ENCODE measurements at regions not wholly inside any gene's neighbourhood (a gene's known extent, or its start where the extent isn't known, plus 50 kb on each side); places are given as distances from the start of the nearest gene placed in this dataset.

- Histone ChIP-seq H2AFZ (no peak overlapping the region), H3K27me3 (no peaks in the 10 kb centered on the region), H3K36me3 (replicated peaks; ENCODE audit: insufficient read depth, low read depth) (no peaks in the 10 kb centered on the region), H4K20me1 (ENCODE audit: insufficient read depth, poor library complexity, severe bottlenecking) (no peaks in the 10 kb centered on the region), H3K4me1 (ENCODE audit: insufficient read depth) (no peaks in the 10 kb centered on the region), H3K9me3 (ENCODE audit: low read depth) (peaks cover 14% of the 10 kb centered on the region), H3K4me2 (no peak overlapping the region), H3K79me2 (no peaks in the 10 kb centered on the region), H3K4me3 (no peak overlapping the region), H3K9me2 (replicated peaks; ENCODE audit: insufficient read depth) (no peaks in the 10 kb centered on the region), H3K27ac (no peak overlapping the region)
- DNase-seq (ENCODE audit: low spot score), result no peak
- WGBS (ENCODE audit: low lambda C conversion rate, missing lambda C conversion rate), result 85% methylated on average over 3 of the region's 3 CpGs
- no peak for TF ChIP-seq CTCF (IDR thresholded peaks at IDR 0.05; ENCODE audit: poor library complexity)
- no peak for TF ChIP-seq EZH2 (IDR thresholded peaks at IDR 0.05; ENCODE audit: borderline replicate concordance)
- no peak for TF ChIP-seq EZH2phosphoT487 (IDR thresholded peaks at IDR 0.05; ENCODE audit: low read depth, severe bottlenecking, unreplicated experiment)
Measured at GRCh38 chr17:31660684-31661083, 198.4 kb downstream of the COPRS start.

- Histone ChIP-seq H3K4me2 (no peak overlapping the region), H3K9me3 (ENCODE audit: low read depth) (no peaks in the 10 kb centered on the region), H2AFZ (no peak overlapping the region), H3K27me3 (no peaks in the 10 kb centered on the region), H3K4me3 (no peak overlapping the region), H3K79me2 (no peaks in the 10 kb centered on the region), H3K36me3 (replicated peaks; ENCODE audit: insufficient read depth, low read depth) (no peaks in the 10 kb centered on the region), H3K27ac (no peak overlapping the region), H3K9me2 (replicated peaks; ENCODE audit: insufficient read depth) (no peaks in the 10 kb centered on the region), H3K4me1 (ENCODE audit: insufficient read depth) (no peaks in the 10 kb centered on the region), H4K20me1 (ENCODE audit: insufficient read depth, poor library complexity, severe bottlenecking) (no peaks in the 10 kb centered on the region)
- 88% methylated on average over 4 of the region's 4 CpGs for WGBS (ENCODE audit: low lambda C conversion rate, missing lambda C conversion rate)
- DNase-seq (ENCODE audit: low spot score), result no peak
- no peak for TF ChIP-seq EZH2 (IDR thresholded peaks at IDR 0.05; ENCODE audit: borderline replicate concordance)
- no peak for TF ChIP-seq EZH2phosphoT487 (IDR thresholded peaks at IDR 0.05; ENCODE audit: low read depth, severe bottlenecking, unreplicated experiment)
- TF ChIP-seq CTCF (IDR thresholded peaks at IDR 0.05; ENCODE audit: poor library complexity), result no peak
Measured at GRCh38 chr17:31657876-31658275, 201.2 kb downstream of the COPRS start.

GRCh38 chr17:31654936-31655335, 204.1 kb downstream of the COPRS start:
- Histone ChIP-seq H3K9me2 (replicated peaks; ENCODE audit: insufficient read depth) (no peaks in the 10 kb centered on the region), H3K27me3 (no peaks in the 10 kb centered on the region), H3K79me2 (no peaks in the 10 kb centered on the region), H2AFZ (no peak overlapping the region), H3K27ac (no peak overlapping the region), H4K20me1 (ENCODE audit: insufficient read depth, poor library complexity, severe bottlenecking) (no peaks in the 10 kb centered on the region), H3K9me3 (ENCODE audit: low read depth) (no peaks in the 10 kb centered on the region), H3K4me1 (ENCODE audit: insufficient read depth) (no peaks in the 10 kb centered on the region), H3K4me3 (no peak overlapping the region), H3K36me3 (replicated peaks; ENCODE audit: insufficient read depth, low read depth) (no peaks in the 10 kb centered on the region), H3K4me2 (no peak overlapping the region)
- DNase-seq (ENCODE audit: low spot score), result no peak
- 80% methylated on average over 8 of the region's 8 CpGs for WGBS (ENCODE audit: low lambda C conversion rate, missing lambda C conversion rate)
- TF ChIP-seq EZH2phosphoT487 (IDR thresholded peaks at IDR 0.05; ENCODE audit: low read depth, severe bottlenecking, unreplicated experiment) (no peak), CTCF (IDR thresholded peaks at IDR 0.05; ENCODE audit: poor library complexity) (no peak), EZH2 (IDR thresholded peaks at IDR 0.05; ENCODE audit: borderline replicate concordance) (no peak)

- no peaks in the 10 kb centered on the region for H4K20me1 ChIP-seq (ENCODE audit: insufficient read depth, poor library complexity, severe bottlenecking)
- H3K4me3 ChIP-seq, result no peak overlapping the region
- no peaks in the 10 kb centered on the region for H3K4me1 ChIP-seq (ENCODE audit: insufficient read depth)
- no peaks in the 10 kb centered on the region for H3K79me2 ChIP-seq
- H3K27ac ChIP-seq, result no peak overlapping the region
- H3K27me3 ChIP-seq, result no peaks in the 10 kb centered on the region
- no peak overlapping the region for H3K4me2 ChIP-seq
- no peak overlapping the region for H2AFZ ChIP-seq
- DNase-seq (ENCODE audit: low spot score), result no peak
- 73% methylated on average over 6 of the region's 6 CpGs for WGBS (ENCODE audit: low lambda C conversion rate, missing lambda C conversion rate)
- no peaks in the 10 kb centered on the region for H3K9me2 ChIP-seq (replicated peaks; ENCODE audit: insufficient read depth)
- TF ChIP-seq EZH2phosphoT487 (IDR thresholded peaks at IDR 0.05; ENCODE audit: low read depth, severe bottlenecking, unreplicated experiment), result no peak
- TF ChIP-seq EZH2 (IDR thresholded peaks at IDR 0.05; ENCODE audit: borderline replicate concordance), result no peak
- no peak for TF ChIP-seq CTCF (IDR thresholded peaks at IDR 0.05; ENCODE audit: poor library complexity)
- no peaks in the 10 kb centered on the region for H3K36me3 ChIP-seq (replicated peaks; ENCODE audit: insufficient read depth, low read depth)
- H3K9me3 ChIP-seq (ENCODE audit: low read depth), result no peaks in the 10 kb centered on the region
Measured at GRCh38 chr17:31653691-31654090, 205.4 kb downstream of the COPRS start.

Measured in hepatocyte (in vitro differentiated cells).